Hepatocyte (in vitro differentiated cells): ENCODE measurements at regions not wholly inside any gene's neighbourhood (a gene's known extent, or its start where the extent isn't known, plus 50 kb on each side); places are given as distances from the start of the nearest gene placed in this dataset.

Source experiments
- CTCF ChIP-seq: fragments of 200-600 bp; sonication (generic); IDR thresholded peaks from 2 replicates; pipeline ENCODE4 v1.5.1; 2016; ENCODE audit warnings: antibody characterized with exemption, mild to moderate bottlenecking; ENCODE audit not compliant: poor library complexity
- EZH2 ChIP-seq: fragments of 200-600 bp; sonication (generic); IDR thresholded peaks from 2 replicates; pipeline ENCODE4 v1.6.1; 2016; ENCODE audit warnings: antibody characterized with exemption, mild to moderate bottlenecking, borderline replicate concordance

GRCh38 chr16:5500526-5500925, 402.9 kb upstream of the EEF2KMT start:
- TF ChIP-seq CTCF (no peak), EZH2 (no peak)
